ENCODE measurements at regions not wholly inside any gene's neighbourhood (a gene's known extent, or its start where the extent isn't known, plus 50 kb on each side); places are given as distances from the start of the nearest gene placed in this dataset.
A peak's percentile ranks its signal among the peaks of the same experiment; 100 is the strongest.
"Not testable (repeated sequence)": the region's sequence is repeated elsewhere in the genome, so short reads cannot be mapped to it uniquely, and the experiment has no call there.

- DNase-seq: no peak
Observed at GRCh38 chr21:41630249-41630648, 122.3 kb upstream of the TMPRSS2 start.

- DNase-seq: no peak
Observed at GRCh38 chr21:41628256-41628655, 120.3 kb upstream of the TMPRSS2 start.

- no peak for DNase-seq
Observed at GRCh38 chr21:41627428-41627827, 119.5 kb upstream of the TMPRSS2 start.

GRCh38 chr21:41626021-41626420, 118.1 kb upstream of the TMPRSS2 start:
- DNase-seq: no peak

- no peak for DNase-seq
Observed at GRCh38 chr21:41625428-41625827, 117.5 kb upstream of the TMPRSS2 start.

- DNase-seq: no peak
Observed at GRCh38 chr21:41624674-41625310, 116.8 kb upstream of the TMPRSS2 start.

GRCh38 chr21:41623945-41624344, 116.0 kb upstream of the TMPRSS2 start:
- no peak for DNase-seq

GRCh38 chr21:41622831-41623548, 115.0 kb upstream of the TMPRSS2 start:
- DNase-seq: no peak

GRCh38 chr21:41622201-41622600, 114.2 kb upstream of the TMPRSS2 start:
- no peak for DNase-seq

- DNase-seq: no peak
Observed at GRCh38 chr21:41621513-41621912, 113.6 kb upstream of the TMPRSS2 start.

- DNase-seq: no peak
Observed at GRCh38 chr21:41620982-41621381, 113.0 kb upstream of the TMPRSS2 start.

GRCh38 chr21:41620541-41620940, 112.6 kb upstream of the TMPRSS2 start:
- DNase-seq: no peak

- no peak for DNase-seq
Observed at GRCh38 chr21:41616031-41616591, 108.2 kb upstream of the TMPRSS2 start.

GRCh38 chr21:41615613-41616012, 107.7 kb upstream of the TMPRSS2 start:
- DNase-seq: no peak

GRCh38 chr21:41614511-41614910, 106.6 kb upstream of the TMPRSS2 start:
- DNase-seq: no peak

- DNase-seq: no peak
Observed at GRCh38 chr21:41613533-41613909, 105.6 kb upstream of the TMPRSS2 start.

- peak; percentile 18 for DNase-seq
Observed at GRCh38 chr21:41612674-41613532, 104.9 kb upstream of the TMPRSS2 start.

- peak; percentile 45 for DNase-seq
Observed at GRCh38 chr21:41611966-41612606, 104.1 kb upstream of the TMPRSS2 start.

GRCh38 chr21:41611441-41611840, 103.5 kb upstream of the TMPRSS2 start:
- no peak for DNase-seq

- DNase-seq: not testable (repeated sequence)
Observed at GRCh38 chr21:41610840-41611115, 102.8 kb upstream of the TMPRSS2 start.

- DNase-seq: peak; percentile 60
Observed at GRCh38 chr21:41610042-41610839, 102.3 kb upstream of the TMPRSS2 start.

- no peak for DNase-seq
Observed at GRCh38 chr21:41606706-41607105, 98.7 kb upstream of the TMPRSS2 start.
